ENCODE measurements at regions not wholly inside any gene's neighbourhood (a gene's known extent, or its start where the extent isn't known, plus 50 kb on each side); places are given as distances from the start of the nearest gene placed in this dataset.

DNA sequence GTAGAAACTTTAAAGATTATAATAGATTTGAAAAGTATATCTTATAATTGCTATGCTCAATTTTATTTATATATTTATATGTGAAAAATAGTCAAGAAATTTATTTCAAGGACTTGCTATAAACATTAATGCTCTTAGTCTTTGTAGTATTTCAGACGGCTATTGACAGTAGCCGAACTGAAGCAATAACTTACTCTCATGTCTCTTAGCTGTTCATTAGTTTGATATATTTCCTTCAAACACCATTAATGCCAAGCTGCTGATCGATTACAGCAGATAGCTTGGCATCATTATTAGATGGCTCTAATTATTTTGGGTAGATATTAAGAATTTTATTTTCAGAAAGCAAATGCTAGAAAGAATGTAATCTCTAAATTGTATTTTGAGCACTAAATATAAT, 1151.5 kb upstream of the SPRY2 start:
- no peak for DNase-seq (ENCODE audit: low read depth)
- no peak overlapping the region for H3K4me3 ChIP-seq (ENCODE audit: control insufficient read depth, low read depth, low read length)
- TF ChIP-seq, protein P1, sequence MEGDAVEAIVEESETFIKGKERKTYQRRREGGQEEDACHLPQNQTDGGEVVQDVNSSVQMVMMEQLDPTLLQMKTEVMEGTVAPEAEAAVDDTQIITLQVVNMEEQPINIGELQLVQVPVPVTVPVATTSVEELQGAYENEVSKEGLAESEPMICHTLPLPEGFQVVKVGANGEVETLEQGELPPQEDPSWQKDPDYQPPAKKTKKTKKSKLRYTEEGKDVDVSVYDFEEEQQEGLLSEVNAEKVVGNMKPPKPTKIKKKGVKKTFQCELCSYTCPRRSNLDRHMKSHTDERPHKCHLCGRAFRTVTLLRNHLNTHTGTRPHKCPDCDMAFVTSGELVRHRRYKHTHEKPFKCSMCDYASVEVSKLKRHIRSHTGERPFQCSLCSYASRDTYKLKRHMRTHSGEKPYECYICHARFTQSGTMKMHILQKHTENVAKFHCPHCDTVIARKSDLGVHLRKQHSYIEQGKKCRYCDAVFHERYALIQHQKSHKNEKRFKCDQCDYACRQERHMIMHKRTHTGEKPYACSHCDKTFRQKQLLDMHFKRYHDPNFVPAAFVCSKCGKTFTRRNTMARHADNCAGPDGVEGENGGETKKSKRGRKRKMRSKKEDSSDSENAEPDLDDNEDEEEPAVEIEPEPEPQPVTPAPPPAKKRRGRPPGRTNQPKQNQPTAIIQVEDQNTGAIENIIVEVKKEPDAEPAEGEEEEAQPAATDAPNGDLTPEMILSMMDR (conservative IDR thresholded peaks at IDR 0.05; ENCODE audit: control insufficient read depth, insufficient read depth, low read depth, low read length): no peak

DNA sequence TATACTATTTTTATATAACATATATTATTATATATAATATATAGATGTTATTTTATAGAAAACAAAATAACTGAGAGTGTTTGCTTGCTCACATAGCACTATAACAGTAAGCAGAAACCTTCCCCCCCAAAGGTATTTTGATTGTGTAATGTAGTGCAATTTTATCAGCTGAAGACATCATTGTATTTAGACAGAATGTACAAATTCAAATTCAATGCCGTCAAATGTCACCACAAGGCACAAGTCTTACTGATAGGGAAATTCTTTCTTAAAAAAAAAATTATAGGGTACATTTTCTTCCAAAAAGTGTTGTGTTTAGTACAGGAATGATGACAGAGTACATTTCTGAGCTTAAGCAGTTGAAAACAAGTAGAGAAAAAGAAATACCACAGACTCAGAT, 1147.1 kb upstream of the SPRY2 start:
- TF ChIP-seq, protein P1 (conservative IDR thresholded peaks at IDR 0.05; ENCODE audit: control insufficient read depth, insufficient read depth, low read depth, low read length): no peak
- no peak for DNase-seq (ENCODE audit: low read depth)
- no peak overlapping the region for H3K4me3 ChIP-seq (ENCODE audit: control insufficient read depth, low read depth, low read length)

DNA sequence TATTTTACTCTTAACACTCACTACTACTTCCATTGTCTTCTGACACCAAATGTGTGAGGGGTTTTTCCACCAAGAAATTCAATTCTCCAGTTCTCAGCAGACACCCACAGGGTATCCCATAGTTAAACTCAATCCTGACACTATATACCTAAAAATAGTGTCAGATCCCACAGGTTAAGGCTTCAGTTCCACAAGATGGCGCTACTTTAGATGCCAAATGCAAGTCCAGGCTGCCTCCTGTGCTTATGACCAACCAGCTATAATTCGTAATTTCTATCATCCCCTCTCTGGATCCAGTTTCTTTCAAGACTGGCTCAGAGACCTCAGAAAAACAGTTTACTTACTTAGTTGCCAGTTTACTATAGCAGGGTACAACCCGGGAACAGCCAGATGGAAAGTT, 1146.2 kb upstream of the SPRY2 start:
- TF ChIP-seq, protein P1 (conservative IDR thresholded peaks at IDR 0.05; ENCODE audit: control insufficient read depth, insufficient read depth, low read depth, low read length): no peak
- peak; percentile 1 for DNase-seq (ENCODE audit: low read depth)
- H3K4me3 ChIP-seq (ENCODE audit: control insufficient read depth, low read depth, low read length): no peak overlapping the region

DNA sequence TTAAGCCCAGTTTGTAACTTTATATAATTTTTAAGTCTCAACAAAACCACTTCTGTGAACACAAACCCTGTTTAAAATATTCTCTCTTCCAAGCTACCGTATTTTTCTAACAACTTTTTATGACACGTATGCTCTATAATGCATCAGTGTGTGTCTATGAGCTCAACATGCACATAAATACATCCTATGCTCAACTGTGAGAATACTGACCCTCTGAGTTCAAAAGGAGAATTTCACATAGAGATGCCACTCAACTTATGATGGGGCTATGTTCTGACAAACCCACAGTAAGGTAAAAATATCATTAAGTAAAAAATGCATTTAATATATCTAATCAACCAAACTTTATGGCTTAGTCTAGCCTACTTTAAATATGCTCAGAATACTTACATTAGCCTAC, 1139.7 kb upstream of the SPRY2 start:
- no peak for DNase-seq (ENCODE audit: low read depth)
- TF ChIP-seq, protein P1 (conservative IDR thresholded peaks at IDR 0.05; ENCODE audit: control insufficient read depth, insufficient read depth, low read depth, low read length): no peak
- H3K4me3 ChIP-seq (ENCODE audit: control insufficient read depth, low read depth, low read length): no peak overlapping the region

DNA sequence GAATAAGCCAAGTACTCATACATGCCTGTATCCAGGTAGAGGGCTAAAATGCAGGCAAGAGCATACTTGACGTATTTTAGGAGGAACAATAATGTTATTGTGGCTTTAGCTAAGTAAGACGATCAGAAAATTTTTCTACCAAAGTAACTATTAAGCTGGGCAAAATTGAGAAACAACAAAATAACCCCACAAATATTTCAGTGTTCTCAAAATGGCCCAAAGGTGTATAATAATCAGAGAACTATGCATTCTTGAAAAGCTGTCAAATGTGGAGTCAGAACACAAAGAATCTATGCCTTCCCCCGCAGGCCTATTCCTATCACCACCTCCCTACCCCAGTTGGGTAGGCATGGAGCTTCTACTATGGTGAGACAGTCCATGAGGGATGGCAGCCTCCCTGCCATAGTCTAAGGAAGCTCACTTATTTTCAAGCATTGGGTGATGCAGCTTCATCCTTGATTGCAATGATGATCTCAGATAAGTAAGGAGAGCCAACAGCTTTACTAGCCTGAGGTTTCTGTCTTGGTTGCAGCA, 1132.5 kb upstream of the SPRY2 start:
- no peak for DNase-seq (ENCODE audit: low read depth)
- H3K4me3 ChIP-seq (ENCODE audit: control insufficient read depth, low read depth, low read length): no peak overlapping the region
- TF ChIP-seq, protein P1 (conservative IDR thresholded peaks at IDR 0.05; ENCODE audit: control insufficient read depth, insufficient read depth, low read depth, low read length): no peak

DNA sequence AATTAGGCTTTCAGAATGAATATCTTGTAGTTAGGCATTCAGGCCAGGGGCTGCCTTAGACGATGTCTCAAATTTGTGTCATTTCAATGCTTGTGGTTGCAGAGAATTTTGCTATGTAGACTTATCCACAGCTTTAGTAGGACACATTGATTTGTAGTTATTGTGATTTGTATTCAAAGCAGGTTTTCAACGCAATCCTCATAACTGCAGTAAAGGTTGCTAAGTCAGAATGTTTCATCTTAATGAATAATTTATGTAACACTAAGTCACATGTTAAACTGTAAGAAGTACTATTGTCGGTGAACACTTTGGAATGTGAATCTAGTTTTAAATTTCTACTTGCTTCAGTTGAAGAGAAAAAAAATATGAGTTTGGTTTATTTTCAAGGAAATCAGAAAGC, 1117.2 kb upstream of the SPRY2 start:
- TF ChIP-seq, protein P1 (conservative IDR thresholded peaks at IDR 0.05; ENCODE audit: control insufficient read depth, insufficient read depth, low read depth, low read length): no peak
- DNase-seq (ENCODE audit: low read depth): no peak
- H3K4me3 ChIP-seq (ENCODE audit: control insufficient read depth, low read depth, low read length): no peak overlapping the region

DNA sequence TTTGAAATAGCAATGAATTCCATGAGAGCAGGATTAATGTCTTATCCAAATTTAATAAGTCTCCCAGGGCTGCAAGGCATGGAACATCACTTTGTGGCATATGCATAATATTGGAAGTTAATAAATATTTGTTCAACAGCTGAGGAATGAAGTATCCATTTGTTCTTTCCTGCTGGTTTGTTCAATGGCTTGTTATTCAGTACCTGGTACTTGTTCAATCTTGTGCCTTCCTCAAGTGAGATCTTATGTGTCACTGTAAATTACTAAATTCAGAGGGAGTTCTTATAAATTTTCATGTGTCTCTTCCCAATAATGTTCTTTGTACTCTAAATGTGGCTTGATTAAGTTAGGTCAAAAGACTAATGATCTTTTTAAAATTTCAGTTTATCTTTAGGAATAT, 1105.5 kb upstream of the SPRY2 start:
- TF ChIP-seq, protein P1 (conservative IDR thresholded peaks at IDR 0.05; ENCODE audit: control insufficient read depth, insufficient read depth, low read depth, low read length): no peak
- H3K4me3 ChIP-seq (ENCODE audit: control insufficient read depth, low read depth, low read length): no peak overlapping the region
- no peak for DNase-seq (ENCODE audit: low read depth)

Measured in fibroblast of mammary gland (primary cell).